ENCODE measurements at regions not wholly inside any gene's neighbourhood (a gene's known extent, or its start where the extent isn't known, plus 50 kb on each side); places are given as distances from the start of the nearest gene placed in this dataset.

DNA sequence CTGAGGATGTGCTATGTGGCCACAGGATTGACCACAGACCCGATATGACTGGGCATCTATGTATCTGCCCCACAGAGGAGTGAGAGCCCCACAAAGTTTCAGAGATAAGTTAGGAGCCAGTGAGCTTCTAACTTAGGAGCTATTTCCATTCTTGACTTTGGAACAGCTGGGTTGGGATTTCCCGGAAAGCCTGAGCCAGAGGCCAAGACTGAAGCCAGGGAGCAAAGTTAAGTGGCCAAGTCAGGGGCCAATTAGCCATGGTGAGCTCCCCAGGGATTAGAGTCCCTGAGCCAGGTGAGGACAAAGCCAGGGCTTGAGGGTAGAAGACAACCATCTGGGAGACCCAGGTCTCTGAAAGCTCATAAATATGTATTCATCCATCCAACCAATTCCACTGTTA lies 143.6 kb downstream of the MAFB start:
- TF ChIP-seq, protein P1, sequence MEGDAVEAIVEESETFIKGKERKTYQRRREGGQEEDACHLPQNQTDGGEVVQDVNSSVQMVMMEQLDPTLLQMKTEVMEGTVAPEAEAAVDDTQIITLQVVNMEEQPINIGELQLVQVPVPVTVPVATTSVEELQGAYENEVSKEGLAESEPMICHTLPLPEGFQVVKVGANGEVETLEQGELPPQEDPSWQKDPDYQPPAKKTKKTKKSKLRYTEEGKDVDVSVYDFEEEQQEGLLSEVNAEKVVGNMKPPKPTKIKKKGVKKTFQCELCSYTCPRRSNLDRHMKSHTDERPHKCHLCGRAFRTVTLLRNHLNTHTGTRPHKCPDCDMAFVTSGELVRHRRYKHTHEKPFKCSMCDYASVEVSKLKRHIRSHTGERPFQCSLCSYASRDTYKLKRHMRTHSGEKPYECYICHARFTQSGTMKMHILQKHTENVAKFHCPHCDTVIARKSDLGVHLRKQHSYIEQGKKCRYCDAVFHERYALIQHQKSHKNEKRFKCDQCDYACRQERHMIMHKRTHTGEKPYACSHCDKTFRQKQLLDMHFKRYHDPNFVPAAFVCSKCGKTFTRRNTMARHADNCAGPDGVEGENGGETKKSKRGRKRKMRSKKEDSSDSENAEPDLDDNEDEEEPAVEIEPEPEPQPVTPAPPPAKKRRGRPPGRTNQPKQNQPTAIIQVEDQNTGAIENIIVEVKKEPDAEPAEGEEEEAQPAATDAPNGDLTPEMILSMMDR (IDR thresholded peaks at IDR 0.05; ENCODE audit: low read length): no peak
- TF ChIP-seq EZH2 (IDR thresholded peaks at IDR 0.05; ENCODE audit: borderline replicate concordance, low read length): no peak
- no peaks in the 10 kb centered on the region for H3F3A ChIP-seq (ENCODE audit: insufficient read depth, low read length)
- H3K4me1 ChIP-seq (ENCODE audit: insufficient read depth, low read length, severe bottlenecking): no peaks in the 10 kb centered on the region
- no peak overlapping the region for H2AFZ ChIP-seq (ENCODE audit: low read length)
- H3K36me3 ChIP-seq (ENCODE audit: insufficient read depth, low read length): no peaks in the 10 kb centered on the region
- no peaks in the 10 kb centered on the region for H3K79me2 ChIP-seq (ENCODE audit: insufficient read depth, low read length)
- H3K9ac ChIP-seq (ENCODE audit: low read length): no peak overlapping the region
- no peaks in the 10 kb centered on the region for H3K27me3 ChIP-seq (ENCODE audit: insufficient read depth, low read length)
- no peak overlapping the region for H3K27ac ChIP-seq (ENCODE audit: low read depth, low read length, poor library complexity, severe bottlenecking)
- H4K20me1 ChIP-seq (ENCODE audit: insufficient read depth, low read length): no peaks in the 10 kb centered on the region
- no peaks in the 10 kb centered on the region for H3K9me2 ChIP-seq (ENCODE audit: low read depth, low read length)
- H3K9me3 ChIP-seq (ENCODE audit: low read length): no peaks in the 10 kb centered on the region
- no peak overlapping the region for H3K4me2 ChIP-seq (ENCODE audit: low read length)
- no peak overlapping the region for H3K4me3 ChIP-seq (ENCODE audit: low read depth, low read length, poor library complexity, severe bottlenecking)

DNA sequence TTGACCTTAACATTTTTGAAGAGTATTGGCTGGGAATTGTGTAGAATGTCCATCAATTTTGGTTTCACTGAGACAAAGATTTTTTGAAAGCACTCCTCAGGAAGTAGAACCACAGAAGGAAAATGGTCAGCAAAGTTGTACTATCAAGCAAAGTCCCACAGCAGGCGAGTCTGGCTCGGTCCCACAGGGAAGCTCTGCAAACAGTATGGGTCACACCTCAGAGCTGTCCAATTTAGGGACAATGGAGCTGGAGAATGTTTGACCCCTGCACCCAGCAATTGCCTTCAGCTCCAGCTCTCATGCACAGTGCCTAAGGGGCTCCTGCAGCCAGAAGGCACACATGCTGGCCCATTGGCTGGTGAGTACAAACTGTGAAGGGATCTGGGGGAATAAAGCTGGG lies 147.0 kb downstream of the MAFB start:
- Histone ChIP-seq H3K9me2 (ENCODE audit: low read depth, low read length) (no peaks in the 10 kb centered on the region), H3K27me3 (ENCODE audit: insufficient read depth, low read length) (no peaks in the 10 kb centered on the region), H3K27ac (ENCODE audit: low read depth, low read length, poor library complexity, severe bottlenecking) (no peak overlapping the region), H3K4me1 (ENCODE audit: insufficient read depth, low read length, severe bottlenecking) (no peaks in the 10 kb centered on the region), H3F3A (ENCODE audit: insufficient read depth, low read length) (no peaks in the 10 kb centered on the region), H2AFZ (ENCODE audit: low read length) (no peak overlapping the region), H3K4me3 (ENCODE audit: low read depth, low read length, poor library complexity, severe bottlenecking) (no peak overlapping the region), H3K79me2 (ENCODE audit: insufficient read depth, low read length) (no peaks in the 10 kb centered on the region), H3K36me3 (ENCODE audit: insufficient read depth, low read length) (no peaks in the 10 kb centered on the region), H3K9ac (ENCODE audit: low read length) (no peak overlapping the region), H3K4me2 (ENCODE audit: low read length) (no peak overlapping the region), H4K20me1 (ENCODE audit: insufficient read depth, low read length) (no peaks in the 10 kb centered on the region), H3K9me3 (ENCODE audit: low read length) (no peaks in the 10 kb centered on the region)
- no peak for TF ChIP-seq EZH2 (IDR thresholded peaks at IDR 0.05; ENCODE audit: borderline replicate concordance, low read length)
- TF ChIP-seq, protein P1 (IDR thresholded peaks at IDR 0.05; ENCODE audit: low read length): no peak

DNA sequence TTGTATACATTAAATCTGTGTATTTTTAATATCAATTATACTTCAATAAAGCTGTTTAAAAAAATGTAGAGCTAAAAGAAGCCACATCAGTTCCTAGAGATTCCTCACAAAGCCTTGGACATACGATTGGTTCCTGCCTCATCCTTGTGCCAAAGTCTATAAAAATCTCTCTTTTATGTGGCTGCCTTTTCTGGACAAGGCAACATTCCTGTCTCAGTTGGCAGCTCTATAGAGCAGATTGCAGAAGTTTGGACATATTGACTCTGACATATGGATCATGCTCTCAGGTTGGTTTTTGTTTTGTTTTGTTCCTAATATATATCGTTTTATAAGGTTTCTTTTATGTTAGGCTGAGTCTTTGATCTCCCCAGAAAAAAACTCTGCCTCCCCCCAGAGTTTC lies 148.9 kb downstream of the MAFB start:
- H2AFZ ChIP-seq (ENCODE audit: low read length): no peak overlapping the region
- H3K4me3 ChIP-seq (ENCODE audit: low read depth, low read length, poor library complexity, severe bottlenecking): no peak overlapping the region
- H3K4me2 ChIP-seq (ENCODE audit: low read length): no peak overlapping the region
- H4K20me1 ChIP-seq (ENCODE audit: insufficient read depth, low read length): no peaks in the 10 kb centered on the region
- no peak overlapping the region for H3K9ac ChIP-seq (ENCODE audit: low read length)
- no peak overlapping the region for H3K27ac ChIP-seq (ENCODE audit: low read depth, low read length, poor library complexity, severe bottlenecking)
- no peaks in the 10 kb centered on the region for H3K27me3 ChIP-seq (ENCODE audit: insufficient read depth, low read length)
- H3F3A ChIP-seq (ENCODE audit: insufficient read depth, low read length): no peaks in the 10 kb centered on the region
- no peaks in the 10 kb centered on the region for H3K9me2 ChIP-seq (ENCODE audit: low read depth, low read length)
- no peaks in the 10 kb centered on the region for H3K36me3 ChIP-seq (ENCODE audit: insufficient read depth, low read length)
- H3K9me3 ChIP-seq (ENCODE audit: low read length): no peaks in the 10 kb centered on the region
- no peaks in the 10 kb centered on the region for H3K79me2 ChIP-seq (ENCODE audit: insufficient read depth, low read length)
- no peaks in the 10 kb centered on the region for H3K4me1 ChIP-seq (ENCODE audit: insufficient read depth, low read length, severe bottlenecking)
- no peak for TF ChIP-seq EZH2 (IDR thresholded peaks at IDR 0.05; ENCODE audit: borderline replicate concordance, low read length)
- TF ChIP-seq, protein P1 (IDR thresholded peaks at IDR 0.05; ENCODE audit: low read length): no peak
